DOHH2 (cell line): ENCODE measurements at regions not wholly inside any gene's neighbourhood (a gene's known extent, or its start where the extent isn't known, plus 50 kb on each side); places are given as distances from the start of the nearest gene placed in this dataset.

ENCODE experiments used
- CTCF ChIP-seq: fragments of 200-600 bp; sonication (generic); IDR thresholded peaks from one replicate; pipeline ENCODE4 v1.5.1; 2014; ENCODE audit warnings: antibody characterized with exemption, mild to moderate bottlenecking, low read depth, low read length; ENCODE audit not compliant: poor library complexity, severe bottlenecking
- EZH2phosphoT487 ChIP-seq: fragments of 200-600 bp; sonication (generic); IDR thresholded peaks from 2 replicates; pipeline ENCODE4 v1.6.1; 2017; ENCODE audit warnings: borderline replicate concordance, mild to moderate bottlenecking, antibody characterized with exemption, low read length, moderate library complexity, mixed read lengths

DNA sequence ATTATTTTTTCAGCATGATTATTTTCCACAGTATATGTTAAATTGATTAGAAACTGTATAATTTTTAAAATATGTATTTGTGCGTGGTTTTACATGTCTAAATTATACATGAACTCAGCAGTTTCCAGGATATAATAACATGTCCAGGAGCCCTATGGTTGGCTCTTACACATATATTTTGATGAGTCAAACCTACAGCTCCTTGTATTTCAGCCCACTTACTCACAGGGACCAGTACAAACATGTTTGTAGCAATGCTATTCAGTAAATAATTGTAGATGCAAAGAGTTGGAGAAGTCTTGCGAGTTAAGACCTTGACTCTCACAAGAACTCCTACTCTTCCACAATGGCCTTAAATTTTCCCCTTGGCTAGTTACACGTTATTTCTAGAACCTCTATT lies 107.2 kb upstream of the SASH1 start:
- TF ChIP-seq CTCF (no peak), EZH2phosphoT487 (no peak)
